HG02642 (cell line): ENCODE measurements at regions not wholly inside any gene's neighbourhood (a gene's known extent, or its start where the extent isn't known, plus 50 kb on each side); places are given as distances from the start of the nearest gene placed in this dataset.

Experiments used
- ATAC-seq: cut with Tn5 transposase; IDR thresholded peaks from one replicate; pipeline ENCODE4 v1.9.1; 2021; ENCODE audit warnings: mild to moderate bottlenecking; ENCODE audit not compliant: unreplicated experiment, poor library complexity

DNA sequence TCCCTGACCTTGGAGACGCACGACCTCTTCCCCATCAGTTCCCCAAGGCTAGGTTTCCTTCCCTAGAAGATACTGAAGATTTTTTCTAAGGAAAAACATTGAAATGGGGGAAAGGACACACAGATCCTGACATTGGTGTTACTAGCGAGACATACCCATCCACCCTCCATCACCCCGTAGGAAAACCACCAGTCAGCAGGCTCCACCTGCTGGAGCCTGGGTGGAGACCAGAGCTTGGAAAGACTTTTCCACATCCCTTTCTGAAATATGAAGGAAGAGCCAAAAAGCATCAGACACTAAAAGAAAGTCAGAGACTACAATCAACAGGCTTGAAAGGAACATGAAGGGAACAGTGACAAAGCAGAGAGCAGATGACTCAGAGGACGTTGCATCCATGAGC lies 638.0 kb downstream of the IRX1 start:
- ATAC-seq: no peak

DNA sequence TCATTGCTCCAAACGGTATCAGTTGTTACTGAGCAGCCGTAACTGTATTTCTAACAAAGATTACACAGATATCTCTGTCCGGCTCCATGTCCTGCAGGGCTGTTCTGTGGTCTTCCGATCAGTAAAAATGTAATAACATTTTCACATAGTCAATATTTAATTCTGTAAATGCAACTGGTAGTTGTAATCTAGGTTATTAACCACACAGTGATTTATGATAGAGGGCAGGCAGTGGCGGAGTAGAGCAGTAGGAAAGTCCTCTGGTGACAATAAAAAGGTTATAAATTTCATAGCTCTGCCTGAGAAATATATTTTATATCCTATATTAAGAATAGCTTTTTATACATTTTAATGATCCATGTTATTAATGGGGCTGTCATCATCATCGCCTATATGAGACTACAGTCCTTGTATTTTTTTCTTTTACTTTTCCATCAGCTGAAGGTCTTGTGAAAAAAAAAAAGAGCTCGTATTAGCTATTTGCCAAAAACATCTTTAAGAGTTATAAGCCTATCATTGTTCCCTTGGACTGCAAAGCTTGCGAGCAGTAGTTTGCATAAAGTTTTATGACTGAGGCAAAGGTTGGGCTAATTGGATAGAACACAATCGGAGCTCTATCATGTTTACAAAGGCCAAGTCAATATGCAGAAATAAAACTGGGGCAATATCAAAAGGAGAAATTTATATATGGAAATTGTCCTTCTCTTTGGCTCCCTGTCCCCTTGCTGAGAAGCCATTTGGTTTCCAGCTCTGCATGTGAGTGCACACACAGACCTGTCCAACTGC lies 648.0 kb downstream of the IRX1 start:
- no peak for ATAC-seq

DNA sequence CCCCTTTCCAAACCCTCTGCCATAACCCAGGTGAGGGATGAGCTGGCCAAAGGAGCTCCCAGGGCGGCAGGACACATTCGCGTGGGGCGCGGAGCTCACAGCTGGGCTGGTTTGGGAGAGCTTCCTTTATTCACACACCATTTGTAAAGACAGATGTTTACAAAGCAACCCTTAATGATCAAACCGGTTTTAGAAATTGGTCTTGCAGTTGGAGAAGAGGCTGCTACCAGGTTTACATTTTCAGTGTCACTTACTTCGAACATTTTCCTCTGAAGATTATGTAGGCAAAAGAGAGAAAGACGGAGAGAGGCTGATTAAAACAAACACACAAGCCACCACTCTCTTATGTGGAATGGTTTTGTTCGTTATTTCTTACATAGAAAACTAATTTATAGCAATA lies 648.7 kb downstream of the IRX1 start:
- ATAC-seq: no peak

DNA sequence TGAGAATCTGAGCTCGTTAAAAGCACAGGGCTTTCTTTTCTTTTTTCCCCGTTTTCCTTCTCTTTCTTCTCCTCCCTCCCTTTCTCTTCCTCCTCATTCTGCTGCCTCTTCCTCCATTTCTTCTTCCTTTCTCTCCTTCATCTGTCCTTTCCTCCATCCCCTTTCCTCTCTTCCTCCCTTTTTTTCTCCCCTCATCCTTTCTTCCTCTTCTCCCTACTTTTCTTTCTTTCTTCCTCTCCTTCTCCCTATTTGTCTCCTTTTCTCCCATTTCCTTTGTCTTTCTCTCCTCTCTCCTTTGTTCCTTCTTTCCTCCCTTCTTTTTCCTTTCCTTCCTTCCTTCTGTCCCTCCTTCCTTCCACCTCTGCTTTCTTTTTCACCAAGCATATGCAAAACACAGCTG lies 649.4 kb downstream of the IRX1 start:
- ATAC-seq: no peak

DNA sequence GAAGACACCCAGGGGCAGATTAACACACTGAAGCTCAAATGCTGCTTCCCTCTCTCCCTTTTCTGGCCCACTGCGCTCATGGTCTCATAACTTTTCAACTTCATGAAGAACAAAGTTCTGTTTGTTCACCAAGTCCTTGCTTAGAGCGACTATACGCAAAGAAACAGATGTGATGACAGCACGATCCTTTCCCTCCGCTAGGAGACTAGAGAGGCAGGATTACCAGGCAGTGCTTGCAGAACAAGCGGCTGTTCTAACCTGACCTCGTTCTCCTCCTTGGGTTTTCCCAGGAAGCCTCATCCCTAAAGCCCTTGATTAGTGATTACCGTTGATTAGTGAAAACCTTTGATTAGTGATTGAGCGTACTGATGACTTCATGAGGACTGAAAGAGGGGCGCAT lies 649.9 kb downstream of the IRX1 start:
- no peak for ATAC-seq

DNA sequence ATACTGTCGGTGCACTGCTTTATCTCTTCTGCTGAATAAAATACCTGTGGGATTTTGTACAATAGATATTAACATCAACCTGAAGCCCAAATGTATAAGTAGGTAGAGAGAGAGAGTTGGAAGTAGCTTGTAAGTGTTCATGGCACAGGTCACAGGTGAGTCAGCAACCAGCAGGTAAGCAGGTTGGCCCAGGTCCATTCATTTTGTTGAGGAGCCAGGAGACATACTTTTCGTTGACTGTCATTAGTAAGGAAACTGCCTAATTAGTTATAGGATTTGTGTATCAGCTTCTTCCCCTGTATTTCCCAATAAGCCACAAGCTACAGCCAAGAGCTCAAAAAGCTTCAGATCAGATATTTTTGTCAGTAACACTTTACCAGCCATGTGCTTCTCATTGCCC lies 650.8 kb downstream of the IRX1 start:
- ATAC-seq: no peak

DNA sequence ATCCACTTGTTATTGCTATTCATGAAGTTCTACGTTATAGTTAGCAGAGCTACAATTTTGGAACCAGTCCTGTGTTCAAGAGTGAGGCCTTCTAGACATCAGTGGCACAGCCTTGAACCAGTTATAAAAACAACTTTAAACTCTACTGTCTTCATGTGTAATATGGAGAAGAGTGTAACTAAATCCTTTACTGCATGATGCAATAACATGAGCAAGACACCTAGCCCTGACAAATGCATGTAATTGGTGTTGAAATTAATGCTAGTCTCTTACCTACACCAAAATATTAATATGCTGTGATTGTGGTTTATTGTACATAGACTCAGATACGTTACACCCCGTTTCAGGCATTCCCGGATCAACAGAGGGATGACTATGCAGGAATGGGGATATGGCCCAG lies 654.6 kb downstream of the IRX1 start:
- no peak for ATAC-seq

DNA sequence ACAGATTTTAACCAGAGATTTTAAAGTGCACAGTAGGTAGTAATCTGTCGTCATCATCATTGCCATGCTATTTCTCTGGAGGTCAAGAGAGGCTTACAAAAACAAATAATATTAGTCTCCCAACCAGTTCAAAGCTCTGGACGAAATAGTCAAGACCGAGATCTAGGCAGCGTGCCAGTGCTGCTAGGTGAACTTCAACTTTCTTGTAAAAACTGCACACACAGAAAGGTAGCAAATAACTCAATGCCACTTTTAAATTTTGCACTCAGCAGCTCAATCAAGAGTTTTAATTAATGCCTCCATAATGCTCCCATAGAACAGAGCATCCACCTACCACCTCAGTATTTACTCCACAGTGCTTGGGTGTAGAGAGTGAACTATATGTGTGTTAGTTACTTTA lies 656.8 kb downstream of the IRX1 start:
- no peak for ATAC-seq

DNA sequence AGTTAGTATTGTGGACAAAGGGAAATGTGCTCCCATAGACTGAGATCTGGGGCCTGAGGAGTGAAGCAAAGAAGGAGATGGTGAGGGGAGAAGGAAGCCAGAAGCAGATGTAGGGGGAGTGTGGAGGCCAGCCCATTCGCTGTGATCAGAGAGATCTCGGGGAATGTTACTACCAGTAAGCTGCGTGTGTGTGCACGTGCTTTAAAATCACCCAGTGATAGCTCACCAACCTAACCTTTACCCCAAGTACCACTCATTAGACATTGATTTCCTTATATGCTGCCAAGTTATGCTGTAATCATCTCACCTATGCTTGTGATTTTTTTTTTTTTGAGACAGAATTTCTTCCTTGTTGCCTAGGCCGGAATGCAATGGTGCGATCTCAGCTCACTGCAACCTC lies 659.1 kb downstream of the IRX1 start:
- no peak for ATAC-seq

DNA sequence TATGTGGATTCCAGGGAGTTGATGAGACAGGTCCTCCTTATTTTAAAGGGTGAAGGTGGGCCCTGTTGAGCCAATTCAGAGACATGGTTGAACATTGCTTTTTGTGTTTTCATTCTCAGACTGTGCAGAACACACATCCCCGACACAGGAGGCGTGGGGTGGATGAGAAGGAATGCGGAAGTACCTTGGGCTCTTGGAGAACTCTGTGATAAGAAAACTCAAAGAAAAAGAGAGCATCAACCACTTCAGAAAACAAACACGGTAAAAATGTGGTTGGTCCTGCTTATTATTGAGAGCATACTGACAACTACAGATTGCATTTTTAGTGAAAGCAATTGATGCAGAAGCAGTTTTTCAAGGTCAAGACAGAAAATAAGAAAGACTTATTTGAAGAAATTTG lies 659.8 kb downstream of the IRX1 start:
- ATAC-seq: no peak

DNA sequence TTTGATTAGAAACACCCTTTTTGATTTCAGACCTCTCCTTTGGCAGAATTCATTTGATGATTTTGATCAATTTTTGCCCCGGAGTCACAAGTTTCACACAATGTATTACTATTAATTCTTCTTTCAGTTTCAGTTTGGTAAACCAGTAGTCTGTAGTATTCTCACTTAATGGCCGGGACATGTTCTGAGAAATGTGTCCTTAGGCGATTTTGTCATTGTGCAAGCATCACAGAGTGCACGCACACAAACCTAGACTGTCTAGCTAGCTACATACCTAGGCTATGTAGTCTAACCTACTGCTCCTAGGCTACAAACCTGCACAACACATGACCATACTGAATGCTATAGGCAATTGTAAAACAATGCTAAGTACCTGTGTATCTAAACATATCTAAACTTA lies 662.5 kb downstream of the IRX1 start:
- ATAC-seq: no peak

DNA sequence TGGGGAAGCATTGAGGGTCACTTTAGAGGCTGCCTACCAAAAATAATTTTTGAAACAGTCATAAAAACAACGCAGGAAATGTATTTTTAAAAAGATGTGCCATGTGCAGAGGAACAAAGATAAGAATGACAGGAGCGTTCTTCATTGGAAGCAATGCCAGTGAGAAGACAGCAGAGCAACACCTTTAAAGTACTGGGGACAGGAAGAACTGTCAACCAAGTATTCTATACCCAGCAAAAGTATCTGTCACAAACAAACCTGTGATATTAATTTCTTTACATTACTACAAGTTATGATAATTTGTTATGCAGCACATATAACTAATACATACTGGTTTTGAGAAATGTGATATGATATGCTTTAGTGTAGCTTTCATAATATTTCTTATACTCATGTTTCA lies 675.6 kb downstream of the IRX1 start:
- ATAC-seq: no peak

DNA sequence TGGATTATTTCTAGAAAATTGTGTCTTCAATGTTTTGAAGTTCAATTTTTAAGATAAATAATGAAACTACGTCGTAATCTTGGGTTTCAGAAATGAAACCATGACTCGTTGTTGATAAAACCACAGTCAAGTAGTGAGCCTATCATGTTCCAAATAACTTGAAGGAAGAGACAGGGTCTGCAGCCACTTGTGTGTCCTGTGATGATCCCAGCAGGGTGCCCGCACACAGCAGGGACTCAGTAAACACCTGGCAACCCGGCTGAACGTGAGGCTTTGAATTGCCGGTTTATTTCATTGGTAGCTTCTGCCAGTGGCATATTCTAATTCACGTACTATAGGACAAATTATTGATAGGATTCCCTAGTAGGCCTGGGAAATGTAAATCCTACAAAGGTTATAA lies 679.6 kb downstream of the IRX1 start:
- ATAC-seq: no peak

DNA sequence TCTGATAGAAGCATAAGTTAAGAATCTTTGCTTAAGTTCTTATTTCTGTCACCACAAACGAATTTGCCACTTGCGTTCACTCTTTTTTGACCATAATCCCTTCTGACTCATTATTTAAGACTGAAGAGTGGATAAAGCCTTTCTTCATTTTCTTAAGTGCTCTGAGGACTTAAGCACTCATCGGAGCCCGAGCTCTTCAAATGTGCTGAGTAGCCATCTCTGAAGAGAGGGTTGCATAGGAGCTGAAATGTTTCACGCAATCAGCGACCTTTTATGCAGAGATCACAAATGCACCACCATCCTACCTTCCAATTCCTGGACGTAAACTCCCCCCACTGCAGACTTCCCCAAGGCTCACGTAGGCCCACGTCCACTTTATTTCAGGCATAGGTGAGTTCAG lies 699.2 kb downstream of the IRX1 start:
- ATAC-seq: no peak

DNA sequence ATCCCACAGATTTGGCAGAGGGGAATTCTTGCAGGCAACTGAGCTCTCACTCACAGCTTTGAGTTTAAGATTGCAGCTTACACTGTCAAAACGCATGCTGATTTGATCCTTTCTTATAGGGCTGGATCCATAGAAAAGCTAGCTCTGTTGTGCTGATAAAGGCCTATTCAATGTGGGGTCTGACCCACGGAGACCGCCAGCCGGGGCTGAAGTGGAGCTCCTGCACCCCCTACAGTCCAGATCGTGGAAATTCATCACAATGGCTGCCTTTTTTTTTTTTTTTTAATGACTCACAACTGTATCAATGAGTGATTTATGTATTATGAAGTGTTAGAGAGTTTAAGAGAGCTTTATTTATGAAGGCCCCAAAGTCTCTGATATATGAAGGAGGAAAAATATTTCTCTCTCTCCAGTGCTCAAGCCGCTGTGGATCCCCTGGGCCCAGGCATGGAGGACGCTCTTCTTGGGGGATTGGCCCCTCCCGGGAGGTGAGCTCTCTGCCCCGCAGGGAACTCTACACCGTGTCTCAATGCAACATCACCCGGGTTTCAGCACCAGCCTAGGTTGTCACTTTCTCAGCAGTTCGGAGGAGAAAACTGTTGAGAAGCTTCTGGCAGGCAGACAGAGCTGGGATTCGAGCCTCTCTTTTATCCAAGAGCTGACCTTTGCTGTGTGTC lies 700.2 kb downstream of the IRX1 start:
- ATAC-seq: no peak

DNA sequence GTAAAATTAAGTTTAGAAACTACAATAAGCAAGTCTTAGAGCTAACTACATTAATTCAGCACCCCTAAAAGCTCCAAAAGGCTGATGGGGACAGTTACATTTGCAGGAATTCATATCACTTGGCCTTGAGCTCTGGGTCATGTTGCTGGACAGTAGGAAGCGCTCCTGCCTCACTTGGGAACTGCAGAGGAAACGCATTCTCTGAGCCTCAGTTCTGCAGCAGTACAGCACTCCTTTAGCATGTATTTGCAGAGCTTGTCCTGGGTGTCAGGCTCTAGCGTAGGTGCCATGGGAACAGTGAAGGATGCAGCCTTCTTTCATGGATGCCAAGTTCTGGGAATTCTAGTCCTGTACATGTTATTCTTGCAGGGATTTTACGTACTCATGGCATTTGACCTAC lies 710.4 kb downstream of the IRX1 start:
- ATAC-seq: no peak

DNA sequence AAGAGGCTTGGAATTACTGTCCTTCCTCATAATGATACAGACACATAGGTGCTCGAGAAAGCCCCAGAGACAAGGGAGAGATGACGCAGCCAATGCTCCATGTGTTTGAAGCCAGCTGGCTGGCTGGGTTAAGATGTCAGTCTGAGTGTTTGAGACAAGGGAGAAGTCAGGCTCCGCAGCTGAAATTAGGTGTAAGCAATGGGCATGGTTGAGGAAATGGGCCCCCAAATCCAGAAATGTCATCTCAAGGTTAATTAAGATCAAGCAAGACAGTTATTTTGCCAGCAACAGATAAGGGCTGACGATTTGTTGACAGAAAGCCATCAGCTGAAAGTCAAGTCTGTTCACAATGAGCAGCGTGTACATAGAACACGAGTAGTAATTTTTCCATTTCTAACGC lies 713.4 kb downstream of the IRX1 start:
- ATAC-seq: no peak

DNA sequence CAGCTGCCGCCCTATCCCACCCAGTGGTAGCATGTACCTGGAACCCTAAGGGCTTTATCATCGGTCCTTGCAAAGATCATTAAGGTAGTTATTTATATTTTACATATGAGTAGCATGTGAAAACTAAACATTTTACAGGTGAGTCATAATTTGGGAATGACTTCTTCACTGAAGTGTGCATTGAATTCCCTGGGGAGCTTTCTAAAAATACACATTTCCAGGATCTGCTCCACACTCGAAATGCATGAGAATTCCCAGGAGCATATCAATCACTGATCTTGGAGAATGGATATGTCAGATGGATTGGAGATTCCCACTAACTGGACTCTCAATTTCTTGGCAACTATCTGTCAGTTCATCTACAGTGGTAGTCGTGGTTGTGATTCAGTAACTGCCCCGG lies 717.5 kb downstream of the IRX1 start:
- no peak for ATAC-seq

DNA sequence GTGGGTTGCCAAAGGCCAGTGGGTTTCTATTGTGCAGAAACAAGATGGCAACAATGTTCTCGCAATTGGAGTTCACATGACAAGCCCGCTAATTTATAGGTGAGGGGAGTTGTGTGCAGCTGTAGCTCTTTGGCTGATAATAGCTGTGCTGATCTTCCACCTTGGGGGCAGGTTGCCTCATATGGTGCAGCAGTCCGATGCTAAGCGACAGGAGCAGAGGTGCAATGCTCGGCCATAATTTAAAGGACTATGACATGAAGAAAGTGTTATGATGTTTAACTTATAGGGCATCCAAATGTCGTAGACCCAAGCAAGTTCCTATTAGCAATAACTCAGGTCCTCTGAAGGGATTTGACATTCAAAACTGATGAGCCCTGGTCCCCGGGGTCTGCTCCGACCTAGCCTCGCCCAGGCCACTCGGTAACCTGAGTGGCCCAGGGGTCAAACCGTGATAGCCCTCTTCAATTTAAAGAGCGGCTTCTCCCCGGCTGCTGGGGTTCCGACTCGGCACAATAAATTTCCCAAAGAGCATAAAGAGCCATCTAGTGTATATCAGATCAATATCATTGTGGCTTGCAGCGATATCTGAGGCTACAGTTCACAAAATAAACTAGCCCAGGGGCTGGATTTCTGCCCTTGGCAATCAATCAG lies 724.0 kb downstream of the IRX1 start:
- no peak for ATAC-seq

DNA sequence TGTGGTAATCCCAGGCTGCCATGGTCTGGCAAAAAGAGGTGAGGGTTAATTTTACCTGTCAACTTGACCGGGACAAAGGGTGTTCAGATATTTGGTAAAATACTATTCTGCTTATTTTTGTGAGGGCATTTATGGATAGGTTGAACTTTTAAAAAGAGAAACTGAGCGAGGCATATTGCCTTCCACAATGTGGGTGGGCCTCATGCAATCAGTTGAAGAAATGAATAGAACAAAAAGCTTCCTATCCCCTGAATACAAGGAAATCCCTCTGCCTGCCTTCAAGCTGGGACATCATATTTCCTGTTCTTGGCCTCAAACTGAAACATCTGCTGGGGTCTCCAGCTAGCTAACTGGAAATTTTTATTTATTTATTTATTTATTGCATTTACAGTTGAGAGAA lies 734.7 kb downstream of the IRX1 start:
- no peak for ATAC-seq

DNA sequence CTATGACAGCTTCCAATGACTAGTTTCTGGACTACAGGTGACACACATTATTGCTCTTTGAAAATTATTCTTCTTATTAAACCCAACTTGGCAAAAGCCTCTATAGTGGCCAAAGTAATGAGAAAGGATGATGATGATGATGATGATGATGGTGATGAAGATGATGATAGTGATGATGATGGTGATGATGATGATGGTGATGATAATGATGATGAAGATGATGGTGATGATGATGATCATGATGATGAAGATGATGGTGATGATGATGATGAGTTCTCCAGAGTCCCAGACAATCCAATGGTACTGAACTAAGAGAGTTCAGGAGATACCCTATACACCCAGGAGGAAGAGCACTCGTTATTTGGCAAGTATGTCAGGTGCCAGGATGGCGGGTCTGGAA lies 739.4 kb downstream of the IRX1 start:
- no peak for ATAC-seq

DNA sequence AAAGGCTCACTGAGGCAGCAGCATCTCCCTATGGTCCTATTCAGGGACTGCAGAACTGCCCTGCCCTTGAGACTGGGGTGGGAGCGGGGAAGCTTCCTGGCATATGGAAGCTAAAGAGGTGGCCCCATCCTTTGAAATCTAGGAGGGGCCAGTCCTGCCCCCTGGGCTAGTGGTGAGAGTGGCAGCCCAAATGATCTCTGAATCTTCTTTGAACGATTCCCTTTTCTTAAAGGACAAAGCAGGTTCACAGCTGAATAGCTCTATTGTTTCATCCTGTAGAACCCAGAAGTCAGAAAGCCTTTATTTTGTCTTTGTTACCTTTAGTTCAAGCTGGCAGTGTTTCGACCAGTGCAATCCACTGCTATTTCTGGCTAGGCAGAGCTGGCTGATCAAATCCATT lies 741.9 kb downstream of the IRX1 start:
- no peak for ATAC-seq
